ENCODE measurements at regions not wholly inside any gene's neighbourhood (a gene's known extent, or its start where the extent isn't known, plus 50 kb on each side); places are given as distances from the start of the nearest gene placed in this dataset.
A peak's percentile ranks its signal among the peaks of the same experiment; 100 is the strongest.

DNA sequence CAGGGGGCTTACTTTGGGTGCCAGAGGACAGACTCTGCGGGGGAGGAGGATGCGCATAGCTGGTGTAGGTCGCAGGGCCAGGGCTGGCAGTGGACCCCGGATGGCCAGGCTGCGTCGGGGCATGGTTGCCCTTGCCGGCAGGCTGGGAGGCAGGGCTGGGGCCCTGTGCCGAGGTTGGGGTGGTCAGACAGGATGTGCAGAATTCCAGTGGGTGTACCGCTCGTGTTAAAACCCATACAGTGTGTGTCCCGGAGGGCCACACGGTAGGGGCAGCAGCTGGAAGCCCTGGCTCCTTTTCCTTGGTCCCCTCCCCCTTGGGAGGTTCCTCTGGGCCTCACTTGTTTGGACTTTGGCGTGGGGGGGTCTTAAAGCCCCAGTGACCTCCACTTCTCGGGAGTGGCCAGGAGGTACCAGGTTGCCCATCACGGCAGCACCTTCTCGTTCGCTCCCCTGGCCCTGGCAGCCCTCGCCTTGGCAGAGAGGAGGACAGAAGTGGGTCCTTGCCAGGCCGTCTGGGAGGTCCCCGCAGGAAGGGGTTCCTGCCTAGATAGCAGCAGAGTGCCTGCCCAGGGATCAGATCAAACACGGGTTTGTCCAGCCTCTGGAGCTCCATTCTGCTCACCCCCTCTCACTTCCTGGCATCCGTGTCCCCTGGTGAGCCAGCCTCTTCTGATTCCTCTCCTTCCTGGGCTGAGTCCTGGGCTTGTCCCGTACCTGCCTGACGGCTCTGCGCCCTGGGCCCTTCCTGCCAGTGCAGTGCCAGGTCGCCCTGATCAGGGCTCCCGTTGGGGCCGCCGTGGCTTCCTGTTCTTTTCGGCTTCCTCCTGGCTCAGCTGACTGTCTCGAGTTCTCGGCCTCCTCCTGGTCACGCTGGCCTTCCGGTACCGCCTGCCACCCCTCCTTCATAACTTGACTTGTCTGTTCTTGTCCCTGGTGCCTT is 56.7 kb upstream of the HGFAC start:
- DNase-seq: peak; percentile 90

DNA sequence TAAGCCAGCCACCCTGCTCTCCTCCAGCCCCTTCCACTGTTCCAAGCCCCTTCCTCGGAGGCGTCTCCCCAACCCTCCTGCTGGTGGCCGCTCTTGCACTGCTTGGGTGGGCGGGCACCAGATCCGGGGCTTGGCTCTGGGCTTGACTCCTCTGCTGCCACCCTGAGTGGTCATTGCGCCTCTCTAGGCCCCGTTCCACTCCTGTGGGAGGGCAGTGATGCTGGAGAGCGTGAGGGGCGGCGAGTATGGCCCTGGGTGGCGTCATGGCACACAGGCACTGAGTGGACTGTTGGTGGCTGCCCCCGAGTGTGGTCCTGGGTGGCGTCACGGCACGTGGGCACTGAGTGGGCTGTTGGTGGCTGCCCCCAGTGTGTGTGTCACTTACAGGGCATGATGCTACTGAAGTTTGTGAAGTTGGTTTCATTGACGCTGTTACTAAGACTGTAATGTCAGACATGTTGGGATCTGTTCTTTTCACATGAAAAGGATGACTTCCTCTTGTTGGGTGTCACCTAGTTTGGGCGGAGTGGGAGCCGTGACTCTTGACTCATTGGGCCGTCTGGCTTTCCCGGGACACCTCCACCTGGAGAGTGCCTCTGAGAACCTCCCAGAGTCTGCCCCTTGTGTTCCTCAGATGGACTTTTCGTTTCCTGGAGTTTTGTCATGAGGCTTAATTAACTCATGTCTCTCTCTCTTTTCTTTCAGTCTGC is 55.9 kb upstream of the HGFAC start:
- DNase-seq: peak; percentile 91

DNA sequence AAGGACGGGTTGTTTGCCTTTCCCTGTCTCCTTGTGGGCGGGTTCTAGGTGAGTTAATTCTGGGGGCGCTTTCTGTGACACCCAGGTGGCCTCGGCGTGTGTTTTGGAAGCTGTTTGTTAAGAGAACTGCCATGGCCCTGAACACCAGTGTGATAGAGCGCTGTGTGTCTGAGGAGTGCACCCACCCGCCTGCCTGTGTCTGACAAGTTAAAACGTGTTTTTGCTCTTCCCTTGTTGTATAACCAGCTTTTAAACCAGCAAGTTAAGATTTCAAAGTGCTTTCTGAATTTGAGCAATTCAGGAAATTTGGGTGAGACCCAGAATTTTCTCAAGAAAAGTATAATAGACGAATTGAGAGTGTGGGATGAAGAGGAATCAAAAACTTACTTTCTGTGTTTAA is 55.2 kb upstream of the HGFAC start:
- peak; percentile 73 for DNase-seq

DNA sequence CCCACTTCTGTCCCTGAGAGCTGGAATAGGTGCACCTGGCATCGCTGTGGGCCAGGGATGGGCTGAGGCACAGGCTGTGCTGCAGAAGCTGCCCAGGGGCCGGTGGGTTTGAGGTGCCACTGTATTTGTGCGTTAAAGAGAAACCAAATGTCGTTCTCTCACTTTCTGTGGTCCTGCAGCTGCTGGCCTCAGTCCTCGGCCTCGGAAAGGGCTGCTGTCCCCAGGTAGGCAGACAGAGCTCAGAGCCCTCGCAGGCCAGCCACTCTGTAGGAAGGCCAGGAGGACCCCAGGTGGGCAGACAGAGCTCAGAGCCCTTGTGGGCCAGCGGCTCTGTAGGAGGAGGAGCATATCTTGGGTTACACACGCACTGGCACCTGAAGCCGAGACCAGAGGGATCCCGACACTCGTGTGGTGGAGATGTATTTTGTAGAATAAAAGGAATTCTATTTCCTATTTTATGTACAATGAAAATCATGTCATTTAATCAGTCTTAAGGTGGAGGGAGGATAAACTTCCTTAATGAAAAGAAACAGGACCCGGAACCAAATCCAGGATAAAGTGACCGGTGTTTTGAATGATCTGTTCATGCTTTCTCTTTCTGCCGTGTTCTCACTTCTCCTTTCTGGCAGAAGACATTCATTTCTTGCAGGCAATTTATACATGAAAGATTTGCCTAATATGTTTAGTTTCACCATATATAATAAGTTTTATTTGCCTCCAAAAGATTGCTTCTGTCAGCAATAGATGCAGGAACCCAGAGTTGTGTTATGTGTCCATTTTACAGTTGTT is 54.4 kb upstream of the HGFAC start:
- DNase-seq: peak; percentile 85

DNA sequence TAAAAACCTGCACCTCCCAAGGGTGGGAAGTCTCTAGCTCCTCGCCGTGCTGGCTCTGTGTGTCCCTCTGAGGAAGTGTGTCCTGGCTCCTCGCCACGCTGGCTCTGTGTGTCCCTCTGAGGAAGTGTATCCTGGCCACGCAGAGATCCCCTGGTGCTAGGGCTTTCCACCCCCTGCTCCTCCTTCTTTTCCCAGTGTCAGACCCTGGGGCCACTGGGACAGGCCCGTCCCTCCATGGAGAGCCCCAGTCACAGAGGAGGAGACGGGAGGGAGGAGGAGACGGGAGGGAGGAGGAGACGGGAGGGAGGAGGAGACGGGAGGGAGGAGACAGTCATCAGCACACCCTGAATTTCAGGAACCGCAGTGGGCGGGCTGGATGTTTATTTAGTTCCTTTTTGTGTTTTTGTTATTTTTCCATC is 53.8 kb upstream of the HGFAC start:
- DNase-seq: peak; percentile 91

DNA sequence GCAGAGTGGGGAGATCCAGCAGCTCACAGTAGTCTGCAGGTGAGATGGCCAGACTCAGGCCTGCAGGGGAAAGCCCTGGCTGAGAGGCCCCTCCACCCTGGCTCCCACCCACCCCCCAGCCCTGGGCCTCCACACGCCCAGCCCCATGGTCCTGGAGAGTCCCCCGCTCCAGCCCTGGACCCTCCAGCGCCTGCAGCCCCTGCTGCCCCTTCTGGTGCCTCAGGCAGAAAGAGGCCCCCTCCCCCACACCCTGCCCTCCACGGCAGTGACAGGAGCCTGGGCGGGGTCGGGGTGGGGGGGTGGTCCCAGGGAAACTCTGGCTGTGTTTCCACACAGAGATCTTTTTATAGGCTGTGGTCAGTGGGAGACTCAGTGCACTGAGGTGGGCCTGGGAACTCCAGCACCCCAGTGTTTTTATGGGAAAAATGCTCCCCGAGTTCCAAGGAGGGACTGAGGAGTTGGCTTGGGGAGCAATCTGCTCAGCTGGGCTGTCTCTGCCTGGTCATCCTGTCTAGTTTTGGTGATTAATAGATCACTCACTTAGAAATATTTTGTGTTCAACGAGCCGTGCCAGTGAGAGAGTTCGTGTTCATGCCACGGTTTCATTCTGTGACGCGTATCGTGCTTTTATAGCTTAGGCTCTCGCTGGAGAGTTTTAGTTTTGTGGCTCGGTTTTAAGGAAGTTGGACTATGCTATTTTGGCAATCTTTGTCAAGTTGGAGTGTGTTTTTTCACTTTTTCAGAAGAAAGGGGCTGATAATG is 53.1 kb upstream of the HGFAC start:
- DNase-seq: peak; percentile 85

DNA sequence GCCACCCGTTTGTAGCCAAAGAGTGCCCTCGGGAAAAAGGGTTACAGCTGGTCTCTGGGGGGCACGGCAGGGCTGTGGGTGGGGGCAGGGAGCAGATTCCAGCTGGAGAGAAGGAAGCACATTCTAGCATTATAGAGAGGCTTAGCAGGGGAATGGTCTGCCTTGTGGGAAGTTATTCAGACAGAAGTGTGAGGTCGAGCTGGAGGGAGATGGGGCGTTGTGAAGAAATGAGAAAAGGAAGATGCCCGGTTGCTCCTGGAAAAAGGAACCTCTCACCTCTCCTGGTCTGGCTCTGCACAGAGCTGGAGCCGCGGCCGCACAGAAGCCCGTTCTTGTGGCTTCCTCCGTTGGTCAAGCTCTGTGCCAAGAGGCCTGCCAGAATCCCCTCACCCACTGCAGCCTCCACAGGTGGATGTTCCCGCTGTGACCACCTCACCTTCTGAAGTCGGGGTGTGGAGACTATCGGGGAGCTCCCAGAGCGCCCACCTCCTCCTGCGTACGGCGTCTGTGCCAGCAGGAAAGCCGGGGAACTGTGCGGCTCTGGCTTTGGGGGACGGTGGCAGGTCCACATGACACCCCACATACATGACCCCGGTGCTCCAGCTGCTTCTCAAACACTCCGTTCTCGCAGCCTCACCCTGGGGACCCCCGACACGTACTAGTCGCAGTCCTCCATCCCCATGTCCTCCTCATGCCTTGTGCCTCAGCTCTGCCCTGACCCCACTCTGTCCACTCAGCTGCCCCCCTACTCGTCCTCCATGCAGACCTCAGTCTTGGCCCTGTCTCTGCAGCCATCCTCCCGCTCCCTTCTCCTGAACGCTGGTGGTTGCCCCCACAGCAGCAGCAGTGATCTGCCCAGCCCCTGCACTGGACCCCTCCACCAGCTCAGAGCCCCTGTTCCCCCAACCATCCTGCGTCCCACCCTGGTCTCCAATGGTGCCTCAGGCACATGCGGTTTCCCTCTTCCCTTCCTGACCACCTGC is 52.2 kb upstream of the HGFAC start:
- no peak for DNase-seq

DNA sequence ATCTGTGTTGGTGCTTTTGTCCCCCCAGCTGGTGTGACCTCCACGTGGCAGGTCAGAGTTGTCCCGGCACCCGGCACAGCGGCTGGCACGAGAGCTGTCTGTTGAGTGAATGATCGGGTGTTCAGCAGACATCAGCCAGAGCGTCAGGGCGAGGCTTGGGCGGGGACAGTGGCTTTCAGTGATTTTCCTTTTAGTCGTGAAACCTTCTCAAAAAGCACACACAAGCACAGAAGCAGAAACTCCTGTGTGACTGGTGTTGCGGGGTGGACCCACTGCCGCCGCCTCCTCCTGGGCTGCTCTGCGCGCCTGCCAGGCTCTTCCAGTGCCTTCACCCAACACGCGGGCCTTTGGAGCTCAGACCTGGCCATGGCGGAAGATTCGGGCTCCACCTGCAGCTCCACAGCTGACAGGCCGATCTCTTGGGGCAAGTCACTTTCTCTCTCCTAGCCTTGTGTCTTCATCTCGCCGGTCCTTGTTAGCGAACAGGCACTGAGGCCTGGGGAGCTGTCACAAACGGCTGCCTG is 51.4 kb upstream of the HGFAC start:
- DNase-seq: no peak

DNA sequence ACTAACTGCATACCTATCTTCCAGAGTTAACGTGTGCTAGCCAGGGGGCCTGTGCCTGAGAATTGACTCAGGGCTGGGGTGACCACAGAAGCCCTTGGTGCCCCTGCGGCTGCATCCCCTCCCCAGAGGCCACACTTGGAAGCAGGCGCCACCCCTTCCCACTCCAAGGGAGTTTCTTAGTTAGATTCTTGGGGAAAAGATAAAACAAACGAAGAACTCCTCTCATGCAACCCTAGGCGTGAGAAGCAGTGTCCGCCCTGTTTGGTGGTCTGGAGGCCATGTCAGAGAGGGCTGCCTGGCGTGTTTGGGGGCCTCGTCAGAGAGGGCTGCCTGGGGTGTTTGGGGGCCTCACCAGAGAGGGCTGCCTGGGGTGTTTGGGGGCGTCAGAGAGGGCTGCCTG is 50.3 kb upstream of the HGFAC start:
- DNase-seq: no peak

Measured in inflammatory macrophage treated with lipopolysaccharide for 4 hours (primary cell).